ENCODE measurements at regions not wholly inside any gene's neighbourhood (a gene's known extent, or its start where the extent isn't known, plus 50 kb on each side); places are given as distances from the start of the nearest gene placed in this dataset.

DNA sequence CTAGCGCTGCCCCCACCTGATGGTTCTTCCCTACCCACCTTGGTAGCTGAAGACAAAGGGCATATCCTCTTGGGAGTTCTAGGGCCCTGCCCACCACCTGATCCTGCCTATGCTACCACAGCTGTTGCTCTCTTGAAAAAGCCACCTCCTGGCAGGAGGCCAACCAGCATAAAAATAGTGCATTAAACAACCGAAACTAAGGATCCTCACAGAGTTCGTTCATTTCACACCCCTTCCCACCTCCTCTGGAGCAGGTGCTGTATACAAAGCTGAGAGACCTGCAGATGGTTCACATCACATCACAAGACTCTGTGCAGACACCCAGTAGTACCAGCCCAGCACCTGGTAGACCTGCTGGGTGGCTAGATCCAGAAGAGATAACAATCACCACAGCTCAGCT is 1348.0 kb upstream of the TMEFF2 start (continued):
- TF ChIP-seq, protein P1, sequence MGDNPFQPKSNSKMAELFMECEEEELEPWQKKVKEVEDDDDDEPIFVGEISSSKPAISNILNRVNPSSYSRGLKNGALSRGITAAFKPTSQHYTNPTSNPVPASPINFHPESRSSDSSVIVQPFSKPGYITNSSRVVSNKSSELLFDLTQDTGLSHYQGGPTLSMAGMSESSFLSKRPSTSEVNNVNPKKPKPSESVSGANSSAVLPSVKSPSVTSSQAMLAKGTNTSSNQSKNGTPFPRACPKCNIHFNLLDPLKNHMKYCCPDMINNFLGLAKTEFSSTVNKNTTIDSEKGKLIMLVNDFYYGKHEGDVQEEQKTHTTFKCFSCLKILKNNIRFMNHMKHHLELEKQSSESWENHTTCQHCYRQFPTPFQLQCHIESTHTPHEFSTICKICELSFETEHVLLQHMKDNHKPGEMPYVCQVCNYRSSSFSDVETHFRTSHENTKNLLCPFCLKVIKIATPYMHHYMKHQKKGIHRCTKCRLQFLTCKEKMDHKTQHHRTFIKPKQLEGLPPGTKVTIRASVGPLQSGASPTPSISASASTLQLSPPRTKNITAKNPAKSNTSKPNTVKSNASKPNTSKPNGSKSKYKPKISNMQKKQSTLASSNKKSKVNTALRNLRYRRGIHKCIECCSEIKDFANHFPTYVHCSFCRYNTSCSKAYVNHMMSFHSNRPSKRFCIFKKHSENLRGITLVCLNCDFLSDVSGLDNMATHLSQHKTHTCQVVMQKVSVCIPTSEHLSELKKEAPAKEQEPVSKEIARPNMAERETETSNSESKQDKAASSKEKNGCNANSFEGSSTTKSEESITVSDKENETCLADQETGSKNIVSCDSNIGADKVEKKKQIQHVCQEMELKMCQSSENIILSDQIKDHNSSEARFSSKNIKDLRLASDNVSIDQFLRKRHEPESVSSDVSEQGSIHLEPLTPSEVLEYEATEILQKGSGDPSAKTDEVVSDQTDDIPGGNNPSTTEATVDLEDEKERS (CRISPR knock-in tag; IDR thresholded peaks at IDR 0.05), result no peak
- TF ChIP-seq ZNF326 (CRISPR knock-in tag; IDR thresholded peaks at IDR 0.05; ENCODE audit: borderline replicate concordance) (no peak), BCL6 (CRISPR knock-in tag; IDR thresholded peaks at IDR 0.05) (no peak)
- TF ChIP-seq, protein P2, sequence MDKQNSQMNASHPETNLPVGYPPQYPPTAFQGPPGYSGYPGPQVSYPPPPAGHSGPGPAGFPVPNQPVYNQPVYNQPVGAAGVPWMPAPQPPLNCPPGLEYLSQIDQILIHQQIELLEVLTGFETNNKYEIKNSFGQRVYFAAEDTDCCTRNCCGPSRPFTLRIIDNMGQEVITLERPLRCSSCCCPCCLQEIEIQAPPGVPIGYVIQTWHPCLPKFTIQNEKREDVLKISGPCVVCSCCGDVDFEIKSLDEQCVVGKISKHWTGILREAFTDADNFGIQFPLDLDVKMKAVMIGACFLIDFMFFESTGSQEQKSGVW (CRISPR knock-in tag; IDR thresholded peaks at IDR 0.05; ENCODE audit: borderline replicate concordance), result no peak

DNA sequence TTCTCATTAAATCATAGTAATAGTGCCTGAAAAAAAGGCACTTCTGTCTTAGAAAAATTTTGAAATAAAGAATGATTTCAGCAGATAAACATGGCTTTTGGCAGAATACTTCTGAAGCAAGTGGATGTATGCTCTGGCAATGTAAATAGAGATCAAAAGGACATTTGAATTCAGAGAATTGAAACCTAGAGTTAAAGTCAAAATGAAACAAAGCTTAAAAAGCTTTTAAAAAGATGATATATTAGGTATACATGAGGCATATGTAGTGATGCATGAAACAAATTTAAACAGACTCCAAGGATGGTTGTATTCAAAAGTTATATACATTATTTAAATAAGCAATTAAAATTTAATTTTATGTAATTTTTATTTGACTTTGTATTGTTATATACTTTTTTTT is 1344.5 kb upstream of the TMEFF2 start:
- ATAC-seq, result no peak
- H3K4me1 ChIP-seq (ENCODE audit: insufficient read depth, low read length), result 0 out of 2 replicates have a peak, but pooled peaks cover 8% of the 10 kb centered on the region
- H3K4me3 ChIP-seq (replicated peaks in 1 of 3; ENCODE audit: insufficient read depth in 1 of 3, low read depth in 2 of 3, low read length in 3 of 3), result no peak overlapping the region
- no peak for FAIRE-seq
- H3K9me3 ChIP-seq (ENCODE audit: low read length), result no peaks in the 10 kb centered on the region; the same call in 1 of the 2 replicates
- no peak overlapping the region for H3K27ac ChIP-seq (ENCODE audit: extremely low read length, insufficient read depth, low read length)
- H2AFZ ChIP-seq (ENCODE audit: low read length), result no peak overlapping the region
- BruUV-seq (replicated peaks), result no TSS peak
- POLR2A ChIA-PET, result no interaction called here
- CTCF ChIA-PET (ENCODE audit: low intra/inter-chr PET ratio, low total read pairs), result no interaction called here
- H3K4me2 ChIP-seq (ENCODE audit: low read depth, low read length), result no peak overlapping the region
- peak; percentile 6 for DNase-seq (ENCODE audit: low spot score)
- TF ChIP-seq NR2F2 (IDR thresholded peaks at IDR 0.05; ENCODE audit: borderline replicate concordance, low read depth) (no peak), FOXA1 (IDR thresholded peaks at IDR 0.05) (no peak), FOXA1 (CRISPR knock-in tag; IDR thresholded peaks at IDR 0.05) (peak; percentile 17; the same call in 1 of the 2 replicates), TCF7 (IDR thresholded peaks at IDR 0.05; ENCODE audit: low read depth) (peak; percentile 21; the same call in 1 of the 2 replicates), ARNTL (CRISPR knock-in tag; IDR thresholded peaks at IDR 0.05) (no peak), ATF7 (IDR thresholded peaks at IDR 0.05) (no peak), ATF7 (CRISPR knock-in tag; IDR thresholded peaks at IDR 0.05) (no peak)
- intact Hi-C loops (cut with micrococcal nuclease; ENCODE audit: unreplicated experiment) (no loop called here), in situ Hi-C loops (cut with HindIII; ENCODE audit: extremely low pct_ligation_motif_present, low pct_unique_long_range_greater_than_20kb) (no loop called here)
- H4K20me1 ChIP-seq (ENCODE audit: insufficient read depth, low read length), result no peaks in the 10 kb centered on the region
- no peak overlapping the region for H3K9ac ChIP-seq (ENCODE audit: insufficient read depth, low read depth, low read length)
- H3K27me3 ChIP-seq (ENCODE audit: control insufficient read depth in 1 of 2, insufficient read depth in 2 of 2, low read length in 2 of 2), result no peaks in the 10 kb centered on the region
- H3K79me2 ChIP-seq (ENCODE audit: insufficient read depth, low read length), result no peaks in the 10 kb centered on the region
- H3K36me3 ChIP-seq (replicated peaks in 1 of 2; ENCODE audit: control insufficient read depth in 1 of 2, insufficient read depth in 2 of 2, low read length in 2 of 2), result no peaks in the 10 kb centered on the region
